GM18517 (cell line): ENCODE measurements at regions not wholly inside any gene's neighbourhood (a gene's known extent, or its start where the extent isn't known, plus 50 kb on each side); places are given as distances from the start of the nearest gene placed in this dataset.
"Not testable (repeated sequence)": the region's sequence is repeated elsewhere in the genome, so short reads cannot be mapped to it uniquely, and the experiment has no call there.

Experiments used
- ATAC-seq: cut with Tn5 transposase; IDR thresholded peaks from one replicate; pipeline ENCODE4 v1.9.1; 2021; ENCODE audit warnings: mild to moderate bottlenecking, moderate library complexity; ENCODE audit not compliant: unreplicated experiment

GRCh38 chr2:45120546-45120945 is 111.3 kb upstream of the SIX2 start:
- ATAC-seq, result no peak

GRCh38 chr2:45119855-45120254 is 110.6 kb upstream of the SIX2 start:
- ATAC-seq, result no peak

GRCh38 chr2:45119038-45119437 is 109.8 kb upstream of the SIX2 start:
- no peak for ATAC-seq

GRCh38 chr2:45117383-45117782 is 108.1 kb upstream of the SIX2 start:
- no peak for ATAC-seq

GRCh38 chr2:45115181-45115580 is 105.9 kb upstream of the SIX2 start:
- no peak for ATAC-seq

- no peak for ATAC-seq
Observed at GRCh38 chr2:45114221-45114955, 105.1 kb upstream of the SIX2 start.

- ATAC-seq, result no peak
Observed at GRCh38 chr2:45112750-45113149, 103.5 kb upstream of the SIX2 start.

- no peak for ATAC-seq
Observed at GRCh38 chr2:45105050-45105582, 95.9 kb upstream of the SIX2 start.

GRCh38 chr2:45104429-45104828 is 95.2 kb upstream of the SIX2 start:
- no peak for ATAC-seq

GRCh38 chr2:45103351-45104345 is 94.4 kb upstream of the SIX2 start:
- ATAC-seq, result no peak

GRCh38 chr2:45102579-45103117 is 93.4 kb upstream of the SIX2 start:
- no peak for ATAC-seq

GRCh38 chr2:45102141-45102540 is 92.9 kb upstream of the SIX2 start:
- ATAC-seq, result no peak

- ATAC-seq, result no peak
Observed at GRCh38 chr2:45096996-45097395, 87.7 kb upstream of the SIX2 start.

GRCh38 chr2:45096038-45096437 is 86.8 kb upstream of the SIX2 start:
- ATAC-seq, result not testable (repeated sequence)

- no peak for ATAC-seq
Observed at GRCh38 chr2:45093663-45094062, 84.4 kb upstream of the SIX2 start.

GRCh38 chr2:45093181-45093580 is 83.9 kb upstream of the SIX2 start:
- no peak for ATAC-seq

GRCh38 chr2:45089554-45090261 is 80.5 kb upstream of the SIX2 start:
- ATAC-seq, result no peak

- ATAC-seq, result no peak
Observed at GRCh38 chr2:45085487-45085886, 76.2 kb upstream of the SIX2 start.

- no peak for ATAC-seq
Observed at GRCh38 chr2:45084361-45085020, 75.2 kb upstream of the SIX2 start.

- no peak for ATAC-seq
Observed at GRCh38 chr2:45083175-45083574, 73.9 kb upstream of the SIX2 start.
